Panc1 (cell line): ENCODE measurements at regions not wholly inside any gene's neighbourhood (a gene's known extent, or its start where the extent isn't known, plus 50 kb on each side); places are given as distances from the start of the nearest gene placed in this dataset.

Experiments used
- ATAC-seq: fragments of 200-7000 bp; cut with Tn5 transposase; 2 replicates; pipeline ENCODE4 v1.9.1; 2020; ENCODE audit warnings: mild to moderate bottlenecking, moderate library complexity
- BruUV-seq: library from RNA; stranded (reverse); fragments of 400-500 nt; replicated peaks from 2 replicates; lab custom pipeline; 2021; lab: Mats Ljungman, UMichigan
- CTCF ChIA-PET: fragments of 300-600 bp; sonication (Branson Sonifier 250); formaldehyde crosslinking; loops from one replicate; lab custom pipeline; 2022; ENCODE audit warnings: antibody characterized with exemption; lab: Charles Lee
- POLR2A ChIA-PET: fragments of 300-600 bp; sonication (Branson Sonifier 250); formaldehyde crosslinking; loops from one replicate; lab custom pipeline; 2022; ENCODE audit warnings: antibody characterized with exemption; lab: Charles Lee
- DNase-seq: peaks from one replicate; pipeline ENCODE4 v3.0.0-alpha.2; 2010; ENCODE audit warnings: low read depth, low spot score
- H3K27ac ChIP-seq: 2 replicates; pipeline ENCODE4 v1.5.1; 2011; ENCODE audit warnings: mild to moderate bottlenecking, low read length, inconsistent platforms
- H3K27me3 ChIP-seq: fragments of 200-500 bp; sonication (Bioruptor generic); 2 replicates; pipeline ENCODE4 v1.6.0; 2014; ENCODE audit warnings: low read length, inconsistent platforms; ENCODE audit not compliant: control insufficient read depth, insufficient read depth
- H3K36me3 ChIP-seq: fragments of 200-500 bp; sonication (Bioruptor generic); 2 replicates; pipeline ENCODE4 v1.5.1; 2014; ENCODE audit warnings: inconsistent platforms, mild to moderate bottlenecking, low read length, moderate library complexity; ENCODE audit not compliant: control insufficient read depth, insufficient read depth
- H3K4me1 ChIP-seq: 2 replicates; pipeline ENCODE4 v1.5.1; 2011; ENCODE audit warnings: inconsistent platforms, mild to moderate bottlenecking, low read length, moderate library complexity; ENCODE audit not compliant: control insufficient read depth, insufficient read depth
- H3K4me3 ChIP-seq, 2 experiments: 2 replicates each; pipeline ENCODE4 v1.5.1; 2011 to 2012; ENCODE audit warnings: low read depth in 2 of 2, low read length in 2 of 2, mild to moderate bottlenecking in 2 of 2, inconsistent platforms in 1 of 2, moderate library complexity in 1 of 2
- H3K9me3 ChIP-seq: fragments of 200-500 bp; sonication (Bioruptor generic); 2 replicates; pipeline ENCODE4 v1.5.1; 2014; ENCODE audit warnings: low read depth, mild to moderate bottlenecking, inconsistent platforms, low read length, moderate library complexity; ENCODE audit not compliant: control insufficient read depth, insufficient read depth
- CTCF ChIP-seq: fragments of 450-650 bp; IDR thresholded peaks from 2 replicates; pipeline ENCODE4 v1.5.1; 2017; ENCODE audit warnings: mild to moderate bottlenecking
- POLR2AphosphoS5 ChIP-seq: IDR thresholded peaks from 2 replicates; pipeline ENCODE4 v1.6.1; 2012; ENCODE audit warnings: mild to moderate bottlenecking, low read depth, low read length, moderate library complexity
- REST ChIP-seq, 2 experiments: IDR thresholded peaks; 2 replicates each; pipeline ENCODE4 v1.6.1; 2011 to 2012; ENCODE audit warnings: low read depth in 2 of 2, control low read depth in 1 of 2, low read length in 1 of 2, mild to moderate bottlenecking in 1 of 2, moderate library complexity in 1 of 2; ENCODE audit not compliant: insufficient read depth in 1 of 2
- SIN3A ChIP-seq: IDR thresholded peaks from 2 replicates; pipeline ENCODE4 v1.6.1; 2012; ENCODE audit warnings: low read depth, mild to moderate bottlenecking, low read length, moderate library complexity, borderline replicate concordance; ENCODE audit not compliant: insufficient read depth
- TCF7L2 ChIP-seq: IDR thresholded peaks from 2 replicates; pipeline ENCODE4 v1.6.1; 2011; ENCODE audit warnings: mild to moderate bottlenecking, low read depth, low read length, inconsistent platforms
- in situ Hi-C: cut with HindIII; loops from 2 replicates; pipeline ENCODE4 v1.10.0; 2016; ENCODE audit warnings: low sequenced_read_pairs, low pct_unique_long_range_greater_than_20kb
- intact Hi-C: fragments of 100-400 bp; cut with micrococcal nuclease; formaldehyde crosslinking; loops from one replicate; pipeline ENCODE4 v1.10.0; 2022; ENCODE audit not compliant: unreplicated experiment

GRCh38 chr2:154974041-154974440, 275.5 kb downstream of the KCNJ3 start:
- ATAC-seq (no peak), DNase-seq (no peak)
- intact Hi-C loops (no loop called here), in situ Hi-C loops (no loop called here)
- Histone ChIP-seq H3K27ac (no peak overlapping the region), H3K9me3 (no peaks in the 10 kb centered on the region), H3K36me3 (no peaks in the 10 kb centered on the region), H3K4me3 (no peak overlapping the region), H3K4me1 (no peaks in the 10 kb centered on the region), H3K27me3 (no peaks in the 10 kb centered on the region)
- no TSS peak for BruUV-seq
- CTCF ChIA-PET, result no interaction called here
- TF ChIP-seq POLR2AphosphoS5 (no peak), TCF7L2 (no peak), SIN3A (no peak), CTCF (no peak), REST (IDR thresholded peaks at IDR 0.05; ENCODE audit: insufficient read depth in 1 of 2, low read depth in 2 of 2, low read length in 1 of 2) (no peak)
- POLR2A ChIA-PET, result no interaction called here

- BruUV-seq, result no TSS peak
Observed at GRCh38 chr2:154963511-154963910, 265.0 kb downstream of the KCNJ3 start.

More at GRCh38 chr2:154963511-154963910, 265.0 kb downstream of the KCNJ3 start:
- TF ChIP-seq POLR2AphosphoS5 (no peak), SIN3A (no peak), CTCF (no peak), TCF7L2 (no peak), REST (IDR thresholded peaks at IDR 0.05; ENCODE audit: insufficient read depth in 1 of 2, low read depth in 2 of 2, low read length in 1 of 2) (no peak)
- Histone ChIP-seq H3K9me3 (no peaks in the 10 kb centered on the region), H3K4me1 (no peaks in the 10 kb centered on the region), H3K27ac (no peak overlapping the region), H3K4me3 (no peak overlapping the region), H3K36me3 (no peaks in the 10 kb centered on the region), H3K27me3 (no peaks in the 10 kb centered on the region)
- ATAC-seq (no peak), DNase-seq (no peak)
- ChIA-PET POLR2A (no interaction called here), CTCF (no interaction called here)
- in situ Hi-C loops, result no loop called here
- intact Hi-C loops, result no loop called here
